HG03378 (cell line): ENCODE measurements at regions not wholly inside any gene's neighbourhood (a gene's known extent, or its start where the extent isn't known, plus 50 kb on each side); places are given as distances from the start of the nearest gene placed in this dataset.
"Not testable (repeated sequence)": the region's sequence is repeated elsewhere in the genome, so short reads cannot be mapped to it uniquely, and the experiment has no call there.

Experiments
- ATAC-seq: cut with Tn5 transposase; IDR thresholded peaks from one replicate; pipeline ENCODE4 v1.9.1; 2021; ENCODE audit warnings: mild to moderate bottlenecking, moderate library complexity; ENCODE audit not compliant: unreplicated experiment

DNA sequence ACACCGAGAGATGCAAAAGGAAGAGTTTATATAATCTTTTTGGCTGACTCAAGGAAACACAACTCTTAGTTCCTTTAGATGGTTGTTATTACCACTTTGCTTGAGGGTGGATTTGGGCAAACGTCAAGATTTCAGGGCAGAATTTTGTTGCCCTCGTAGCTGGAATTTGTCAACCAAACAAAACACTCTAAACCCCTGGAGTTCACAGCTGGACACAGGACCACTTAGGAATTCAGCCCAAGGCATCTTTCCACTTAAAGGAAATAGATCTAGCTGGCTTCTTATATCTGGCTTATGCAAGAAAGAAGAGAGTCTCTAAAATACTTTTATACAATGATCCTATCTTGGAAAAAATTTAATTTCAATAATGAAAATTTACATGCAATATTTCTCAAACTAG is 237.8 kb upstream of the LRIG3 start:
- no peak for ATAC-seq

GRCh38 chr12:59155448-59155847 is 235.1 kb upstream of the LRIG3 start:
- no peak for ATAC-seq

GRCh38 chr12:59151243-59151642 is 230.9 kb upstream of the LRIG3 start:
- no peak for ATAC-seq

DNA sequence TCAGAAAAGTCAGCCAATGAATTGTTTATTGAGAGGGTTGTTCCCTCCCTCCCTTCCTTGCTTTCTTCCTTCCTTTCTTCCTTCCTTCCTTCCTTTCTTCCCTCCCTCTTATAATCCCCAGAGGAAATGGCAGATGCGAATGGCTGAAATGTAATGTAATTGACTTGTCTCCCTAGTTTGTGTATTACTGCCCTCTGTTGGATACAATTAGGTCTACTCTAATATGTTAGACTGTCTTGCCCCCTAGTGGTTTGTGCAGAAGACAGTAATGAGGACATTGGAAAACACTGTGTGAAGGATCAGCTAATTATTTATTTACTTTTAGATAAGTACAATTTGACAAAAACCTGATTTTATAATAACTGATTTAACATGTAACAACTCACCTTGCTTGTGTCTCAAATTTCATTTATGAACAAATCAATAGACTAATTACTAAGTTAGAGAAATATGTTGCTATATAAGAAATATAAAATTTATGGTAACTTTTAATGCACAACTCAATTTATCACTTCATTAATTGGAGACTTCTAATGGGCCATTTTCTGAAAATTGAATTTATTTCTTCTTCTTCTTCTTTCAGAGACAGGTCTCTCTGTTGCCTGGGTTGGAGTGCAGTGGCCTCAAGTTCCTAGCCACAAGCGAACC is 229.8 kb upstream of the LRIG3 start:
- peak; percentile 100 for ATAC-seq

DNA sequence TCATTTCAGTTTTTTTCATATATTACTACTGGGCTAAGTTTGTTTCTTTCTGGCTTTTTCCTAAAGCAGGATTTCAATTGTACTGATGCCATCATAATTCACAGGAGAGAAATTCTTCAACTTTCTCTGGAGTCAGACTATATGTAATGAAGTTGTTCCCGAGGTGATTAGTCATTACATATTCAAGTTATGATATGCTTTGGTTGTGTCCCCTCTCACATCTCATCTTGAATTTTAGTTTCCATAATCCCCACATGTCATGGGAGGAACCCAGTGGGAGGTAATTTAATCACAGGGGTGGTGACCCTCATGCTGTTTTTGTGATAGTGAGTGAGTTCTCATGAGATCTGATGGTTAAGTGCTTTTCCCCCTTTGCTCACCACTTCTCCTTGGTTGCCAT is 227.5 kb upstream of the LRIG3 start:
- ATAC-seq, result no peak

DNA sequence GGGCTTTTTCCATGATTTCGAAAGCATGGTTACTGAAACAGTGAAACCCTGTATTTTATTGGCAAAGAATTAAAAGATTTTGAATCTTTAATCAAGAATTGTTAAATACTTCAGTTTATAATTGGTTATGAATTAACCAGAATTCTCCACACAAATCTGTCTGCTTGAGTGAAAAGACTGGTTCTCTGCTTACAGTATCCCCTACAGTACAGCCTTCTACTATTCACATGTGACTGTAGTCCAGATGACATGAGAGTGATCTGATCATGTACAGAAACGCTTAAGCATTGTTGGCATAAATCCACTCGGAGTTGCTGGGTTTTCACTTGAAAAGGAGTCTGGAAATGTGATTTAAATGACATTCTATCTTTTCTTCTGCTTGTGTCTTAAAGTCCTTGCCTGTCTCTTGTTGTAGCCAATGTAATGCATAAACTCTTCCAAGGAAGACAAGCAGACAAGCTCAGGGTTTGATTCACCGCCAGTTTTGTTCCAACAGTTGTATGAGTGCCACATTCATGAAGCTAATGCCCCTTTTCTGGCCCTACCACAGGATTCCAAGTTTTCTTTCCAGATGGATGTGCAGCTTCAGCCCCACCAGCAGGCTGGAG is 222.0 kb upstream of the LRIG3 start:
- ATAC-seq, result no peak

GRCh38 chr12:59134750-59135149 is 214.4 kb upstream of the LRIG3 start:
- ATAC-seq, result no peak

- ATAC-seq, result no peak
Observed at GRCh38 chr12:59131462-59131861, 211.2 kb upstream of the LRIG3 start.

- no peak for ATAC-seq
Observed at GRCh38 chr12:59122784-59123183, 202.5 kb upstream of the LRIG3 start.

DNA sequence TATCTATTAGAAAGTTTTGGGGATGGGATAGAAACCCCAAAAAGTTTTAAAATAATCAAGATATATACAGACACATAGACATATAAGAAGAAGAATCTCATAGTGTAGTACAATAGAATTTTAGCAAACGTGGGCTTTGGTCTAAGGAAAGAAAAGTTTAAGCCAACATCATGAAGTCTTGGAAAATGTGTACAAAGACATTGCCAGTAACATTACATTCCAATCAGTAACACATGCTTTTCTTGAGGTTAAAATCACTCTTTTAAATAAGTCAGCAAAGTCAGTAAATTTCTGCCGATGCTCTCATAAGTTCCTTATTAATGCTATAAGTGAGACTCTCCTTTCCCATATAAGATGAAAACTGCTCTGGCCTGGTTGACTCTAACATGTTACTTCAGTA is 201.1 kb upstream of the LRIG3 start:
- no peak for ATAC-seq

- ATAC-seq, result no peak
Observed at GRCh38 chr12:59119676-59120075, 199.4 kb upstream of the LRIG3 start.

DNA sequence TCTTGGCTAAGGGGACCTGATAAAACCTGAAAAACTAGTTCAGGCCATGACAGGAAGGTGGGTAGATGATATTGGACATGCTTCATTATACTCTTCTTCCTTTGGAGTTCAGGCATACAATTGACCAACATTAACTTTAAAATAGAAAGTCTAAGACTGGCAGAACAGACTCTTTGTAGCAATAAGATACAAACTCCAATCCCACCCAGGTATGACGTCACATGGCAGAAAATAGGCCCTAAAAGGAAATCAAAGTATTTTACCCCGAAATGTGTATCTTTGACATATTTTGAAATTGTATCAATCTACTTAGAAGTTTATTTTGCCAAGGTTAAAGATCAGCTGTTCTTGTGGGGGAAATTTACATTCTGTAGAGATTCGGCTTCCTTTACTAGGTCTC is 198.1 kb upstream of the LRIG3 start:
- no peak for ATAC-seq

- no peak for ATAC-seq
Observed at GRCh38 chr12:59115995-59116394, 195.7 kb upstream of the LRIG3 start.

- ATAC-seq, result no peak
Observed at GRCh38 chr12:59115526-59115925, 195.2 kb upstream of the LRIG3 start.

DNA sequence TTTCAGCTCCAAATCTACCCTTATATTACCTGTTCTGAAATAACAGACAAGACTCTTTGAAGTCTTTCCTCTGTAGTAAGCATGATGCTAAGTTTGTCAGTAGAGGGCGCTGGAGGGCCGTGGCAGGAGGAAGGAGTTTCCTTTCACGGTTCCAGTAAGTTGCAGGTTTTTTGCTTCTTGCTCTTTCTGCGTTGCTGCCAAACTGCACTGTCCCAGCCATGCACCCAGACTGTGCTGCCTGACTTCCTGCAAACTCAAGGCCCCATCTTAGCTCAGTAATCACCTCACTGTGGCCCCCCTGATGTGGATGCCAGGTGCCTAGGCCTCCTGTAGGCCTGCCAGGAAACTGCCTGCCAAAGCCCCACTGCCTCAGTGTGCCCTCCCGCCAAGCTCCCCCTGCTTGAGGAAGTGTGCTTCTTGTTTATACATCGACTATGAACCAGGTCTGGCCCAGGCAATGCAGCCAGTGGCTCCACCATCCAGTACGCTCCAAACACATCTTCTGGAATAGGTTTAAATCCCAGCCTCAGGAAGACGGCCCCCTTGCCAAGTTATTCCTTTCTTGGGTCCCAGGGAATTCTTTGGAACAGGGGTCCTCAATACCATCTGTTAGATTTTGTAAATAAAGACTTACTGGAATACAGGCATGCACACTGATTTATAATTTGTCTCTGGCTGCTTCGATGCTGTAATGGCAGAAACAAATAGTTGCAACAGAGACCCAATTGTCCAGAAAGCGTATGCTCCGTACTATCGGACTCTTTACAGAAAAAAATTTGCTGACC is 193.7 kb upstream of the LRIG3 start:
- peak; percentile 87 for ATAC-seq

- ATAC-seq, result no peak
Observed at GRCh38 chr12:59111851-59112250, 191.5 kb upstream of the LRIG3 start.

DNA sequence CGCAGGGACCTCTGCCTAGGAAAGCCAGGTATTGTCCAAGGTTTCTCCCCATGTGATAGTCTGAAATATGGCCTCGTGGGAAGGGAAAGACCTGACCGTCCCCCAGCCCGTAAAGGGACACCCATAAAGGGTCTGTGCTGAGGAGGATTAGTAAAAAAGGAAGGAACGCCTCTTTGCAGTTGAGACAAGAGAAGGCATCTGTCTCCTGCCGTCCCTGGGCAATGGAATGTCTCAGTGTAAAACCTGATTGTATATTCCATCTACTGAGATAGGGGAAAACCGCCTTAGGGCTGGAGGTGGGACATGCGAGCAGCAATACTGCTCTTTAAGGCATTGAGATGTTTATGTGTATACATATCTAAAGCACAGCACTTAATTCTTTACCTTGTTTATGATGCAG is 188.2 kb upstream of the LRIG3 start:
- ATAC-seq, result not testable (repeated sequence)

DNA sequence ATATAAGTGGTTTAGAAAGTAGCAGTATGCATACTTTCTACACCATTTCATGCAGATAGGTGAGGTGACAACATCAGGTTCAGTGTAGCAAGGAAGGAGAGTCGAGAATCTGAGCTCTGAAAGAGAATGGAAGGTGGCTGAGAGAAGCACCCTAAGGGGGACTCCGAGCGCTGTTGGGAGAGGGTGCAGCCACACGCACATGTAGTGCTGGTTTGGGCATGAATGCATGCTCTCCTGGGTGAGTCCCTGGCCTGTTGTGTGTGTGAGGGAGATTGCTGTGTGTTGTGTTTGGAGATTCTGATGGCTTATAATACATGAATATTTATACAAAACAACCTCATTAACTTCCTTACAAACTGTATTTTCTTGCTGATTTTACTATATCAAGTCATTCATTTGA is 180.3 kb upstream of the LRIG3 start:
- ATAC-seq, result no peak

- no peak for ATAC-seq
Observed at GRCh38 chr12:59097876-59098275, 177.6 kb upstream of the LRIG3 start.

- ATAC-seq, result no peak
Observed at GRCh38 chr12:59096246-59096645, 175.9 kb upstream of the LRIG3 start.

- ATAC-seq, result no peak
Observed at GRCh38 chr12:59093073-59093772, 172.9 kb upstream of the LRIG3 start.

DNA sequence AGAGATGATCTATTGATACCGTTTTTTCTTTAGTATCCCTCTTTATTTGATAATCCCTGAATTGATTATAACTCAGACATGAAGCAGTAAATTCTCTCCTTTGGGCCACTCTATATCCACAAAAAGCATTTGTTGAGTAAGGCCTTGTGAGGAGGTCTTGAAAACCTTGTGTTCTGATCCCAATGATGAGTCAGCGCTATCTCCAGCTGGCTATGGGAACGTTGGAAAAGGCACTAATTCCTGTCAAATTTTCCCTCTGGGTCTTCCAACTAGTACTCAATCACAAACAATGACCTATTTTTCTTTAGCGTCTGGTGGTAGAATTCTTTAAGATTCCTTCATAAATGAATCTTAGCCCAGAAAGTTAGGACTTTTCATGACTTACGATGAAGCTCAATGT is 168.4 kb upstream of the LRIG3 start:
- no peak for ATAC-seq
